Peyer's patch (tissue), 4 donors: ENCODE measurements at regions not wholly inside any gene's neighbourhood (a gene's known extent, or its start where the extent isn't known, plus 50 kb on each side); places are given as distances from the start of the nearest gene placed in this dataset.

Source experiments
- POLR2A ChIP-seq, 2 donors: fragments of 450-650 bp; IDR thresholded peaks; one replicate each; pipeline ENCODE4 v1.5.1; 2017; ENCODE audit warnings: antibody characterized with exemption in 2 of 2, mild to moderate bottlenecking in 2 of 2, moderate library complexity in 2 of 2
- TF ChIP-seq, protein P1 (sequence below), 6 experiments: fragments of 450-650 bp in 4 of 6; fragments of 200-600 bp in 2 of 6; sonication (generic) in 1 of 6; IDR thresholded peaks; one replicate each; pipeline ENCODE4 v1.5.1; 2017 to 2019; ENCODE audit warnings: antibody characterized with exemption in 6 of 6, mild to moderate bottlenecking in 3 of 6, moderate library complexity in 1 of 6

DNA sequence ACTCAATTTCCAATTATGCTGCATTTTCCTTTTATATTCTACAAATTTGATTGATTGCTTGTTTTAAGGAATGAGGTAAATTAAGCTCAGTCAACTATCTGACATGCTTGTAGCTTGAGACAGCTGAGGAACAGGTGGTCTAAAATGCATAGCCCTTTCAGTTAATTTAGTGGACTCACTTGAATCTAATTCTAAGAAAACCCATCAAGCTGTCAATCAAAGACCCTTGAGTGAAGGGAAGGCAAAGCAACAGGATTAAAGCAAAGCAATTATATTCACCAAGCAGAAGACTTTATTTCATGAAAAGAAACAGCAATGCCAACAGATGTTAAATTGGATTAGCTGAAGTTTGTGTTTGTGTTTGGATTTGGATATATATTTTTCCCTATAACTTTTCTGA lies 228.5 kb downstream of the ARPP21 start:
- TF ChIP-seq, protein P1, sequence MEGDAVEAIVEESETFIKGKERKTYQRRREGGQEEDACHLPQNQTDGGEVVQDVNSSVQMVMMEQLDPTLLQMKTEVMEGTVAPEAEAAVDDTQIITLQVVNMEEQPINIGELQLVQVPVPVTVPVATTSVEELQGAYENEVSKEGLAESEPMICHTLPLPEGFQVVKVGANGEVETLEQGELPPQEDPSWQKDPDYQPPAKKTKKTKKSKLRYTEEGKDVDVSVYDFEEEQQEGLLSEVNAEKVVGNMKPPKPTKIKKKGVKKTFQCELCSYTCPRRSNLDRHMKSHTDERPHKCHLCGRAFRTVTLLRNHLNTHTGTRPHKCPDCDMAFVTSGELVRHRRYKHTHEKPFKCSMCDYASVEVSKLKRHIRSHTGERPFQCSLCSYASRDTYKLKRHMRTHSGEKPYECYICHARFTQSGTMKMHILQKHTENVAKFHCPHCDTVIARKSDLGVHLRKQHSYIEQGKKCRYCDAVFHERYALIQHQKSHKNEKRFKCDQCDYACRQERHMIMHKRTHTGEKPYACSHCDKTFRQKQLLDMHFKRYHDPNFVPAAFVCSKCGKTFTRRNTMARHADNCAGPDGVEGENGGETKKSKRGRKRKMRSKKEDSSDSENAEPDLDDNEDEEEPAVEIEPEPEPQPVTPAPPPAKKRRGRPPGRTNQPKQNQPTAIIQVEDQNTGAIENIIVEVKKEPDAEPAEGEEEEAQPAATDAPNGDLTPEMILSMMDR (IDR thresholded peaks at IDR 0.05), result no peak
- TF ChIP-seq POLR2A (IDR thresholded peaks at IDR 0.05), result no peak
